GM21529 (cell line): ENCODE measurements at regions not wholly inside any gene's neighbourhood (a gene's known extent, or its start where the extent isn't known, plus 50 kb on each side); places are given as distances from the start of the nearest gene placed in this dataset.

Experiments used
- ATAC-seq: cut with Tn5 transposase; IDR thresholded peaks from one replicate; pipeline ENCODE4 v1.9.1; 2021; ENCODE audit not compliant: unreplicated experiment

GRCh38 chr2:223368481-223368880, 233.7 kb downstream of the SCG2 start:
- ATAC-seq: no peak

- ATAC-seq: no peak
Observed at GRCh38 chr2:223369889-223370288, 232.3 kb downstream of the SCG2 start.

GRCh38 chr2:223383315-223383714, 218.8 kb downstream of the SCG2 start:
- ATAC-seq: no peak

GRCh38 chr2:223386189-223386588, 216.0 kb downstream of the SCG2 start:
- no peak for ATAC-seq

- ATAC-seq: no peak
Observed at GRCh38 chr2:223386984-223387383, 215.2 kb downstream of the SCG2 start.

- no peak for ATAC-seq
Observed at GRCh38 chr2:223389624-223390023, 212.5 kb downstream of the SCG2 start.

GRCh38 chr2:223396993-223397392, 205.2 kb downstream of the SCG2 start:
- ATAC-seq: no peak

GRCh38 chr2:223399357-223399957, 202.7 kb downstream of the SCG2 start:
- no peak for ATAC-seq

- no peak for ATAC-seq
Observed at GRCh38 chr2:223404616-223405015, 197.5 kb downstream of the SCG2 start.

- ATAC-seq: no peak
Observed at GRCh38 chr2:223414646-223415045, 187.5 kb downstream of the SCG2 start.

- no peak for ATAC-seq
Observed at GRCh38 chr2:223415071-223415470, 187.1 kb downstream of the SCG2 start.

- no peak for ATAC-seq
Observed at GRCh38 chr2:223416815-223417610, 185.1 kb downstream of the SCG2 start.

- no peak for ATAC-seq
Observed at GRCh38 chr2:223418131-223418530, 184.0 kb downstream of the SCG2 start.

- no peak for ATAC-seq
Observed at GRCh38 chr2:223418604-223419199, 183.5 kb downstream of the SCG2 start.

GRCh38 chr2:223420048-223420447, 182.1 kb downstream of the SCG2 start:
- no peak for ATAC-seq

GRCh38 chr2:223431479-223431878, 170.7 kb downstream of the SCG2 start:
- no peak for ATAC-seq

- ATAC-seq: no peak
Observed at GRCh38 chr2:223433461-223433860, 168.7 kb downstream of the SCG2 start.

GRCh38 chr2:223437788-223438187, 164.4 kb downstream of the SCG2 start:
- ATAC-seq: no peak

- no peak for ATAC-seq
Observed at GRCh38 chr2:223439184-223439583, 163.0 kb downstream of the SCG2 start.

GRCh38 chr2:223439786-223440185, 162.4 kb downstream of the SCG2 start:
- ATAC-seq: no peak

GRCh38 chr2:223442847-223443246, 159.3 kb downstream of the SCG2 start:
- no peak for ATAC-seq

- ATAC-seq: no peak
Observed at GRCh38 chr2:223450246-223450645, 151.9 kb downstream of the SCG2 start.
